Mesendoderm (in vitro differentiated cells): ENCODE measurements at regions not wholly inside any gene's neighbourhood (a gene's known extent, or its start where the extent isn't known, plus 50 kb on each side); places are given as distances from the start of the nearest gene placed in this dataset.
"Not testable (repeated sequence)": the region's sequence is repeated elsewhere in the genome, so short reads cannot be mapped to it uniquely, and the experiment has no call there.

Experiments used
- DNase-seq: peaks from one replicate; pipeline ENCODE4 v3.0.0; 2013
- H2AK5ac ChIP-seq: 2 replicates; pipeline ENCODE4 v1.6.1; 2013; ENCODE audit warnings: low read length, inconsistent platforms
- H2BK120ac ChIP-seq: 2 replicates; pipeline ENCODE4 v1.6.1; 2013; ENCODE audit warnings: low read depth, mild to moderate bottlenecking, low read length, moderate library complexity, mixed read lengths
- H2BK15ac ChIP-seq: replicated peaks from 2 replicates; pipeline ENCODE4 v1.6.1; 2013; ENCODE audit warnings: low read depth, mild to moderate bottlenecking, moderate library complexity
- H2BK5ac ChIP-seq: 2 replicates; pipeline ENCODE4 v1.6.1; 2013; ENCODE audit warnings: low read length, inconsistent platforms
- H3K18ac ChIP-seq: 2 replicates; pipeline ENCODE4 v1.6.1; 2013; ENCODE audit warnings: mild to moderate bottlenecking, low read length, mixed read lengths
- H3K23ac ChIP-seq: one replicate; pipeline ENCODE4 v1.6.1; 2013; ENCODE audit warnings: low read length
- H3K27ac ChIP-seq: 2 replicates; pipeline ENCODE4 v1.5.1; 2013; ENCODE audit warnings: low read depth, mild to moderate bottlenecking, inconsistent platforms, low read length, moderate library complexity
- H3K27me3 ChIP-seq: 2 replicates; pipeline ENCODE4 v1.6.1; 2013; ENCODE audit warnings: low read length, control low read depth, mild to moderate bottlenecking, inconsistent platforms; ENCODE audit not compliant: insufficient read depth, poor library complexity
- H3K36me3 ChIP-seq: 2 replicates; pipeline ENCODE4 v1.6.1; 2013; ENCODE audit warnings: low read length, inconsistent platforms; ENCODE audit not compliant: control insufficient read depth, insufficient read depth
- H3K4ac ChIP-seq: one replicate; pipeline ENCODE4 v1.6.1; 2013; ENCODE audit warnings: low read depth, mild to moderate bottlenecking, low read length, moderate library complexity
- H3K4me1 ChIP-seq: 2 replicates; pipeline ENCODE4 v1.6.1; 2013; ENCODE audit warnings: low read depth, low read length, inconsistent platforms; ENCODE audit not compliant: control insufficient read depth
- H3K4me2 ChIP-seq: 2 replicates; pipeline ENCODE4 v1.6.1; 2013; ENCODE audit warnings: low read length
- H3K4me3 ChIP-seq: 2 replicates; pipeline ENCODE4 v1.5.1; 2013; ENCODE audit warnings: mild to moderate bottlenecking, low read length
- H3K56ac ChIP-seq: one replicate; pipeline ENCODE4 v1.6.1; 2013; ENCODE audit warnings: low read length
- H3K79me1 ChIP-seq: 2 replicates; pipeline ENCODE4 v1.6.1; 2013; ENCODE audit warnings: low read length, inconsistent platforms
- H3K79me2 ChIP-seq: 2 replicates; pipeline ENCODE4 v1.6.1; 2013; ENCODE audit warnings: mild to moderate bottlenecking, low read length; ENCODE audit not compliant: control insufficient read depth, insufficient read depth
- H3K9ac ChIP-seq: 2 replicates; pipeline ENCODE4 v1.6.1; 2013; ENCODE audit warnings: low read length, inconsistent platforms
- H4K5ac ChIP-seq: one replicate; pipeline ENCODE4 v1.6.1; 2013; ENCODE audit warnings: low read length
- H4K8ac ChIP-seq: one replicate; pipeline ENCODE4 v1.6.1; 2013; ENCODE audit warnings: low read depth, mild to moderate bottlenecking, control low read depth, low read length, moderate library complexity
- WGBS: extraction: QIAGEN DNeasy Blood & Tissue Kit; methylation state at CpG from one replicate; pipeline ENCODE4 v1.1.7; 2013; ENCODE audit warnings: low lambda C conversion rate, missing lambda C conversion rate; ENCODE audit not compliant: insufficient coverage; ENCODE audit errors: extremely low coverage; 5-methylcytosine and 5-hydroxymethylcytosine counted together

DNA sequence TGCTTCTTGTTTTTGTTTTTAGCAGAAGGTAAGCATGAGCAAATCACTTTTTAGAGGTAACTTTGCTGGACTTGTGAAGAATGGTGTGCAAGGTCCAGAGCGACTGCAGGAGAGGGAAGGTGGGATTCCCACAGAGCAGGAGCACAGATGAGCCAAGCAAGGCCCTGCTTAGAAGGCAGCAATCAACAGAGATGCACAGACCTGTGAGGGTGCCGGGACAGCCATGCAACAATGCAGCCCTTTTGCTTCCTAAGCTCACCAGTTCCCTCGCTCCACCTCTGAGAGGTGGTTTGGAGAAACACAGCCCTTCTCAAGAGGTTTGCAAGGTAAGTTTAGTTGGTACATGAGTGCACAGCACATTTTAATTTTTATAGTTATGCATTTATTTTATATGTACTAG, 85.1 kb upstream of the FBXO28 start:
- not testable (repeated sequence) for H3K79me1 ChIP-seq, H4K8ac ChIP-seq, H3K4me3 ChIP-seq, H2BK15ac ChIP-seq, H3K27me3 ChIP-seq, H3K27ac ChIP-seq, H3K56ac ChIP-seq, H3K23ac ChIP-seq, H3K18ac ChIP-seq, DNase-seq, H3K9ac ChIP-seq, H4K5ac ChIP-seq, H2BK120ac ChIP-seq, H2BK5ac ChIP-seq, H3K4ac ChIP-seq, H2AK5ac ChIP-seq, H3K4me2 ChIP-seq, H3K4me1 ChIP-seq, H3K36me3 ChIP-seq, H3K79me2 ChIP-seq
- WGBS: no CpG with 5 or more reads among the region's 3 CpGs

GRCh38 chr1:224023122-224023521, 90.8 kb upstream of the FBXO28 start:
- not testable (repeated sequence) for H2BK120ac ChIP-seq, DNase-seq, H3K36me3 ChIP-seq, H3K79me2 ChIP-seq, H3K56ac ChIP-seq, H3K79me1 ChIP-seq, H3K4me2 ChIP-seq, H2AK5ac ChIP-seq, H3K23ac ChIP-seq, H2BK5ac ChIP-seq, H4K5ac ChIP-seq, H3K9ac ChIP-seq, H3K4ac ChIP-seq, H2BK15ac ChIP-seq, H3K18ac ChIP-seq, H3K27ac ChIP-seq, H3K4me3 ChIP-seq, H3K27me3 ChIP-seq, H4K8ac ChIP-seq, H3K4me1 ChIP-seq
- WGBS: no CpG with 5 or more reads among the region's 3 CpGs

DNA sequence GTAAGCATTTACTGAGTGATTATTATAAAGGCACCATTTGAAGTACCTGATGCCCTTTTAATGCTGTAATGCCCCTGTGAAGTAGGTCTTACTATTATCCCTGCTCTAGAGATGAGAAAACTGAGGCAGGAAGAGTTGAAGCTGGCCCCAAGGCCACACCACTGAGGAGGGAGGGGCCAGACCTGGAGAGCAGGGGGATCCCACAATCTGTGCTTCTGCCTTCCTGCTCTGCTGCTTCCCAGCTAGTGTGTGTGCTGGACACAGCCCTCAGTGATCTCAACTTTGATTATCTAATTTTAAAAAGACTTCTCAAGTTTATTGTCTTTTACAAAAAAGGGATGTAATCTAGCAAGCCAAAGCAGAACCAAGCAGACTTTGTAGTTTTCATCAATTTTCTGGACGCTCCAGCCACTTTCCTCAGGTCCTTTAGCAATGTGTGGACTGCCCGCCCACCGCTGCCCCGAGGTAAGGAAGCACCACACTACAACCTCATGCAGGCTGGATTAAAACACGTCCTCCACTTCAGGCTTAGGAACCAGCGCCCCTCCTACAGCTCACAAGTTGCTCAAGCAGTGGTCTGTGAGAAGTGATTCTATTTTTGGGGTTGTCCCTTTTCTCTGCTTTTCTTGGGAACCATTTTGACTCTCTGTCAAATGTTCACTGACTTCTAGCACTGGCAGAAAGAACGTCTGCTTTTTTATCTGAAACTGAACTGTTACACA, 91.5 kb upstream of the FBXO28 start:
- not testable (repeated sequence) for H3K4me1 ChIP-seq, H3K18ac ChIP-seq, H3K27ac ChIP-seq, H3K4ac ChIP-seq, H2AK5ac ChIP-seq, DNase-seq, H4K5ac ChIP-seq, H3K56ac ChIP-seq, H2BK15ac ChIP-seq, H4K8ac ChIP-seq, H3K23ac ChIP-seq, H2BK5ac ChIP-seq, H2BK120ac ChIP-seq, H3K4me3 ChIP-seq, H3K79me1 ChIP-seq, H3K79me2 ChIP-seq, H3K9ac ChIP-seq, H3K4me2 ChIP-seq, H3K36me3 ChIP-seq, H3K27me3 ChIP-seq
- WGBS: no CpG with 5 or more reads among the region's 7 CpGs

GRCh38 chr1:224019866-224020265, 94.0 kb upstream of the FBXO28 start:
- not testable (repeated sequence) for H2AK5ac ChIP-seq, H3K18ac ChIP-seq, H3K4me2 ChIP-seq, H3K23ac ChIP-seq, H3K79me1 ChIP-seq, H3K9ac ChIP-seq, DNase-seq, H2BK15ac ChIP-seq, H3K79me2 ChIP-seq, H2BK5ac ChIP-seq, H4K8ac ChIP-seq, H3K27me3 ChIP-seq, H3K56ac ChIP-seq, H3K4ac ChIP-seq, H4K5ac ChIP-seq, H3K36me3 ChIP-seq, H3K4me1 ChIP-seq, H3K4me3 ChIP-seq, H3K27ac ChIP-seq, H2BK120ac ChIP-seq
- no CpG with 5 or more reads among the region's 3 CpGs for WGBS

- H2AK5ac ChIP-seq, H3K18ac ChIP-seq, H3K9ac ChIP-seq, H3K36me3 ChIP-seq, H3K4ac ChIP-seq, H2BK5ac ChIP-seq, H2BK15ac ChIP-seq, H4K5ac ChIP-seq, H3K79me2 ChIP-seq, H3K23ac ChIP-seq, H2BK120ac ChIP-seq, H3K4me3 ChIP-seq, H4K8ac ChIP-seq, H3K27me3 ChIP-seq, H3K4me2 ChIP-seq, H3K4me1 ChIP-seq, H3K27ac ChIP-seq, H3K56ac ChIP-seq, H3K79me1 ChIP-seq: not testable (repeated sequence)
- 100% methylated on average over 2 of the region's 8 CpGs for WGBS
- DNase-seq: peak; percentile 15
Measured at GRCh38 chr1:224015782-224016181, 98.1 kb upstream of the FBXO28 start.

DNA sequence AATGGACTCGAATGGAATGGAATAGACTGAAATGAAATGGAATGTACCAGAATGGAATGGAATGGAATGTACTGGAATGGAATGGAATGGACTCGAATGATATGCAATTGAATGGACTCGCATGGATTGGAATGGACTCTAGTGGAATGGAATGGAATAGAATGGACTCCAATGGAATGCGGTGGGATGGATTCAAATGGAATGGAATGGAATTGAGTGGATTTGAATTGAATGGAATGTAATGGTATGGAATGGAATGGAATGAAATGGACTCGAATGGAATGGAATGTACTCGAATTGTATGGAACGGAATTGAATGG, 99.6 kb upstream of the FBXO28 start:
- no peaks in the 10 kb centered on the region for H3K79me1 ChIP-seq
- no peak overlapping the region for H3K18ac ChIP-seq
- no peak overlapping the region for H3K23ac ChIP-seq
- H3K4me3 ChIP-seq: peak overlapping the region; percentile 35
- WGBS: 90% methylated on average over 2 of the region's 7 CpGs
- no peak overlapping the region for H2BK5ac ChIP-seq
- H4K8ac ChIP-seq: no peak overlapping the region
- no peaks in the 10 kb centered on the region for H3K36me3 ChIP-seq
- no peak overlapping the region for H3K56ac ChIP-seq
- DNase-seq: peak; percentile 44
- H3K4me1 ChIP-seq: no peaks in the 10 kb centered on the region
- no peak overlapping the region for H4K5ac ChIP-seq
- no peak overlapping the region for H3K27ac ChIP-seq
- H3K4ac ChIP-seq: no peak overlapping the region
- no peak overlapping the region for H3K9ac ChIP-seq
- H3K4me2 ChIP-seq: no peak overlapping the region
- no peak overlapping the region for H2AK5ac ChIP-seq
- no peaks in the 10 kb centered on the region for H3K79me2 ChIP-seq
- H2BK120ac ChIP-seq: no peak overlapping the region
- H2BK15ac ChIP-seq: no peak overlapping the region
- no peaks in the 10 kb centered on the region for H3K27me3 ChIP-seq
